PC-9 (cell line): ENCODE measurements at regions not wholly inside any gene's neighbourhood (a gene's known extent, or its start where the extent isn't known, plus 50 kb on each side); places are given as distances from the start of the nearest gene placed in this dataset.

Experiments
- EZH2 ChIP-seq: fragments of 200-600 bp; sonication (generic); IDR thresholded peaks from 2 replicates; pipeline ENCODE4 v1.8.0; 2017; ENCODE audit warnings: antibody characterized with exemption, low read depth
- TF ChIP-seq, protein P1 (sequence below): fragments of 200-600 bp; sonication (generic); conservative IDR thresholded peaks from 2 replicates; pipeline ENCODE4 v1.6.1; 2017; ENCODE audit warnings: mixed run types, antibody characterized with exemption, mild to moderate bottlenecking, moderate library complexity

DNA sequence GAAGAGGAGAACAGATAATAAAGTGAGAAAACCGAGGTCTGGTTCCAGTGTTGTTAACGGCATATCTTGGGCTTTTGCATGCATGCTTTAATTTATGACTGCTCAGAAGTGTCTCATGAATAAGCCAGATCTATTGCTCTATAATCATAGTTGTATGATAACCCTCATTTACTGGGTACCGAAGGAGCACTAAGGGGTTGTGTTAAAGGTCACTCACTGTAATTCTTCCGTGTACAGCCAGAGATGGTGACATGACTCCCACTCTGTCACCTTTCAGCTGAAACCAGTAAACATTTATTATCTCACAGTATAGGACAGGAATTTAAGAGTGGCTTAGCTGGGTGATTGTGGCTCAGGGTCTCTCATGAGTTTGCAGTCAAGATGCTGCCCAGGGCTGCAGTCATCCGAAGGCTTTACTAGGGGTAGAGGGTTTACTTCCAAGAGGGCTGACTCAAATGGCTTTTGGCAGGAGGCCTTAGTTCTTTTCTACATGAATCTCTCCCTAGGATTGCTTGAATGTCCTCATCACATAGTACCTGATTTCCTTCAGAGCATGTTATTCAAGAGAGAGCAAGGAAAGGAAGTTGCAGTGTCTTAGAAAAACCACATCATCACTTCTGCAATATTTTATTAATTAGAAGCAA lies 107.0 kb downstream of the NAB1 start:
- TF ChIP-seq, protein P1, sequence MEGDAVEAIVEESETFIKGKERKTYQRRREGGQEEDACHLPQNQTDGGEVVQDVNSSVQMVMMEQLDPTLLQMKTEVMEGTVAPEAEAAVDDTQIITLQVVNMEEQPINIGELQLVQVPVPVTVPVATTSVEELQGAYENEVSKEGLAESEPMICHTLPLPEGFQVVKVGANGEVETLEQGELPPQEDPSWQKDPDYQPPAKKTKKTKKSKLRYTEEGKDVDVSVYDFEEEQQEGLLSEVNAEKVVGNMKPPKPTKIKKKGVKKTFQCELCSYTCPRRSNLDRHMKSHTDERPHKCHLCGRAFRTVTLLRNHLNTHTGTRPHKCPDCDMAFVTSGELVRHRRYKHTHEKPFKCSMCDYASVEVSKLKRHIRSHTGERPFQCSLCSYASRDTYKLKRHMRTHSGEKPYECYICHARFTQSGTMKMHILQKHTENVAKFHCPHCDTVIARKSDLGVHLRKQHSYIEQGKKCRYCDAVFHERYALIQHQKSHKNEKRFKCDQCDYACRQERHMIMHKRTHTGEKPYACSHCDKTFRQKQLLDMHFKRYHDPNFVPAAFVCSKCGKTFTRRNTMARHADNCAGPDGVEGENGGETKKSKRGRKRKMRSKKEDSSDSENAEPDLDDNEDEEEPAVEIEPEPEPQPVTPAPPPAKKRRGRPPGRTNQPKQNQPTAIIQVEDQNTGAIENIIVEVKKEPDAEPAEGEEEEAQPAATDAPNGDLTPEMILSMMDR, result no peak
- TF ChIP-seq EZH2, result no peak
